Superior temporal gyrus (tissue), 1 donor: ENCODE measurements at regions not wholly inside any gene's neighbourhood (a gene's known extent, or its start where the extent isn't known, plus 50 kb on each side); places are given as distances from the start of the nearest gene placed in this dataset.

Experiments used
- DNase-seq: peaks from one replicate; pipeline ENCODE4 v3.0.0-alpha.2; 2016; ENCODE audit errors: extremely low spot score

DNA sequence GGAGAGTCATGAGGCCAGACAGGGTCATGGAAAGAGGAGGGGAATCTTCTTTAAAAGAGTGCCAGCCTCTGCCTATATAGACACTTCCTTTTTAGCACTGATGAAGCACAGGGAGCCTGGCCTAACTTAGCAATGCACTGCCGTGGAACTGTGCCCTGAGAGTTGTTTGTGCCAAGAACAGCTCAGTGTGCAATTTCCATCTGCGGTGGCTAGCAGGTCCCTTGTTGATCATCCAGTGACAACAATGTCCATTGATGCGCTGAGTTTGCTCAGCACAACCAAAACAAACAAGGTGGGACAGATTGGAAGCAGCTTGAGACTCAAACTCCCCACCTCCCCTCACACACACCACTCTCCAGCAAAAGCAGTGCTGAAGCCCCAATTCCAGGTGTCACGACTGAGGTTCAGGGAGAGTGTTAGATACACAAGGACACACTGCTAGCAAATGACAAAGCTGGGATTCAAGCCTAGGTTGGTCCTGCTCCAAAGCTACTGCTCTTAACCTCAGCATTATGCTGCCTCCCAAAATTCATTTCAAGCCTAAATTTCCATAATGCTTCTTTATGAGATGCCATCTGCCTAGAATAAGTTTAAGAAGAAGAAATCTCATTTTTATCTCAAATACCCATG lies 316.6 kb upstream of the UBE2E2 start:
- peak; percentile 35 for DNase-seq

DNA sequence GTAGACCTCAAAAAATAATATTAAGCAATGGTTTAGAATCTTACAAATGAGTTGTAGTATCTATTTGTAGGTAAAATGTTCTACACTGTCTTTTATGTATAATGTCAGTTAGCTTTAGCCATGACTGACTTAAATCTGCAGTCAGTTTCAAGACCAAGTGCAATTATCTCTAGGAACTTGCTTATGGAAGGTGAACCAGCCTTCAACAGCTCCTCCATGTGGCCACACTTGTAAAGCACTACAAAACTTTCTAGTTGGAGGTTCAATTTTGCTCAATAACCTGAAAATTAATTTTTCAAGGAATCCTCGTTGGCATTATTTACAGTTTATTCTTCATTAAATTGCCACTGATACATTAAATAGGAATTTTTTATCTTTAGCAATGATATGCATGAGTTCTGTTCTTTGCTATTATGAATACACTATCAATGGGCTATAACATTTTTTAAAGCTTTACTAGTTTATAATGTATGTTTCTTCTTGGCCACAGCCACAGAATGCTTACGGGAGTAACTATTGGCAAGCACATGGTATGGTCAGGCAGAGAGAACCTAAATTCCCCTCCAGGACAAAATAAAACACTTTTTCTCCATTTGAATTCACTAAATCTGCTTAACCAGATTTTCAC lies 315.3 kb upstream of the UBE2E2 start:
- DNase-seq, result peak; percentile 60

DNA sequence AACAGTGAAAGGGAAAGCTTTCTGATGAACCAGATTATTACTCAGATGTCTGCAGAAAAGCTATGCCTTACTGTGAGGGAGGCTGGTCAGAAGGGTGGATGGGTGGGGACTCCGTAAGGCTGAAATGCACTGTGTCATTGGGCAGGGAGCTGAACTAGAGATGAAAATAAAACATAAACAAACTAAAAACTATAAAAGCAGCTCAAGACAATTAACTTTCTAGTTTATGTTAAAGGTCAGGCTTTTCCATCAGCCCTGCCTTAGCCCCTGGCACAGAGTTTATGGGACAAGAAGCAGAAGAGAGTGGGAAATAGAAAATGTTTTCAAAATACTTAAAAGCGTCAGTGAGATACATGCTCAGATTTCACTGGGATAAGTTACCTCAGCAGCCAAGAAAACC lies 310.0 kb upstream of the UBE2E2 start:
- no peak for DNase-seq

DNA sequence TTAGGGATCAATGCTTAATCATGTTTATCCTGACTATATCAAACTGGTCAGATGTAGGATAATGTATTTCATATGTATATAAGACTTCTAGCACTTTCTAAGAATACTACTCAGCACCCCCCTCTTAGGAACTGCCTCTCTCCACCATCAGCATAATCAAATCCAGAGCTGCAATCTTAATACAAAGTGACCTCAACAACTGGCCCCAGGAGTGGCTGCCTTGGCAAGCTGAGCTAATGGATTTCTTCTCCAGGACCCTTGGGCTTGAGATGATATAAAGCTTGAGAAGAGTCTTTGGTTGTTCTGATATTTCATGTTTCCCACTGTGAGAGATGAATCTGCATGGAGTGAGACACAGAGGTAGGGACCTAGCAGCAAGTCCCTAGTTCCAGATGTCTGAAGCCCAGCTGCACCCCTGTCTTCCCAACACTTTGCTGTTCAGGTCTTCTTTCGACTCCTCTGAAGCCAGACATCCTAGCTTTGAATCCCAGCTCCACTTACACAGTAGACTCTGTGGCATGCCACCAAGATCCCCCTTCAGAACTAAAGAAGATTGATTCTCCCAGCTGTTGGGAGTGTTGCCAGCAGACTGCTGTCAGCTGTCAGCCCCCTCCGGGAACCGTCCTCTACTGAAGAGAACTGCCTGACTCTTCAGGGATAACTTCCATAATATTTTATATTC lies 309.3 kb upstream of the UBE2E2 start:
- DNase-seq, result no peak

DNA sequence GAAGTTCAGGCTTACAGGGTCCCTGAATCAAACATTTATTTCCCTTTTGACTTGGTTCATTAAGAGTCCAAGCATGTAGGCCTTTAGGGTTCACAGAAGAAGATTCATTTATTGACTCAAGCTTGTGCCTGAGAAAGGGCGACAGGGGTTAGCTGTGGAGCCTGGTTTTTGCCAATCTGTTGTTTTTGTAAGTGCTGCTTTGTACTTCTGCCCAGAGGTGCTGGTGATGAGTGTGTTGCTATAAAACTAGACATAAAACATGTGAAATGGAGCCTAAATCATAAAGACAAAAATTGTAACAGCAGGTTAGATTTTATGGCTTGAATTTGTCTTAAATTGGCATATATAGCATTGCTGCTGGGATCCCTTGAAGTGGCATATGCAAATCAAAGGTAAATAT lies 308.3 kb upstream of the UBE2E2 start:
- no peak for DNase-seq

DNA sequence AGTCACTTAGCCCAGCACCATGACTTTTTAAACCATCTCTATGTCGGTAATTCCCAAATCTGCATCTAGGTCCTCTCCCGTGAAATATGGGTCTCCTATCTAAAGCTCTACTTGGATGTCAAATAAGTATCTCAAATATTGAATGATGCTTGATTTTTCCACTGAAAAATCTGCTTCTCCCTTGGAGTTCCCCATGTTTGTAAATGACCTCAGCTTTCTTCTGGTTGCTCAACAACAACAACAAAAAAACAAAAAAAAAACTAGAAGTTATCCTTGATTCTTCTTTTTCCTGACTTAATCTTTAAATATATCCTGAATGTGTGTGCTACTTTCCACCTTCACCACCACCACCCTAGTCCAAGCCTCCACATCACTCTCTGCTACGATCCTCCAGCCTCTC lies 307.5 kb upstream of the UBE2E2 start:
- DNase-seq, result no peak

DNA sequence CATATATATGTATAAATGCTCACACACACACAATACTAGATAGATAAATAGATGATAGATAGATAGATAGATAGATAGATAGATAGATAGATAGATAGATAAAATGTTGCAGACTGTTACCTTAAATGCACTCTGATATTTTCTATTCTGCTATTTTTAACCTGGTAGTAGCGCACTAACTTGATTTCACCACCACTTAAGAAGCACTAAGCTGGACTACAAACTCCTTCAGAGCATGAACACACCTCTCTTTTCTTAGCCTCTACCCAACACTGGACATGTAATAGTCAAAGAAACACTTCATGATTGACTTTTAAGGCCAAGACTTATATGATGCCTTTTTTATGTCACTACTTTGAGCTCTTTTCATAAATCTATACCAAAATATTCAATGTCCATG lies 304.6 kb upstream of the UBE2E2 start:
- no peak for DNase-seq

DNA sequence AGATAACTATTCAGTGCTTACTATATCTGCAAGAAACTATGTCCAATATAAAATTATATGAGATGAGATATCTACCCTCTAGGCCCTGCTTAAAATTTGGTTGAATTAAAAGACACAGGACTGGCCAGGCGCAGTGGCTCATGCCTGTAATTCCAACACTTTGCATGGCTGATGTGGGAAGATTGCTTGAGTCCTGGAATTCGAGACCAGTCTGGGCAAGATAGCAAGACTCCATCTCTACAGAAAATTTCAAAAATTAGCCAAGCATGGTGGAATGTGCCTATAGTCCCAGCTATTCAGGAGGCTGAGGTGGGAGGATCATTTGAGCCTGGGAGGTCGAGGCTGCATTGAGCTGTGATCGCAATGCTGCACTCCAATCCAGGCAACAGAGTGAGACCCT lies 303.7 kb upstream of the UBE2E2 start:
- DNase-seq, result no peak

DNA sequence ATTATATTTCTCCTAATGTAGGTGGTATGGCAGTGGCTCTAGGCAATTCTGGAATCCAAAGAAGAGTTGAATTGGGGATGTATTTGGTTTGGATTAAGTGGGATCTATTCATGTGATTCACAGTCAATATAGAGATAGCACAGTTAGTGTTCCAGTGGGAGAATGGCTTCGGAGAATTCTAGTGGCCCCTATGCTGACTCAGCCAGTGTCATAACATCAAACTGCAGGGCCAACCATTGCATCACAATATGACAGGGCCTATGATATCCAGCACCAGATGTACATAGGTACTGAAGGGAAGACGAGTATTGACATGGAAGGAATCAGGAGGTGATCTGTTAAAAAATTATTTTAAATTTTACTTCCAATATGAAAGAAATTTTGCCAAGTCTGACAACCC lies 302.8 kb upstream of the UBE2E2 start:
- DNase-seq, result no peak

DNA sequence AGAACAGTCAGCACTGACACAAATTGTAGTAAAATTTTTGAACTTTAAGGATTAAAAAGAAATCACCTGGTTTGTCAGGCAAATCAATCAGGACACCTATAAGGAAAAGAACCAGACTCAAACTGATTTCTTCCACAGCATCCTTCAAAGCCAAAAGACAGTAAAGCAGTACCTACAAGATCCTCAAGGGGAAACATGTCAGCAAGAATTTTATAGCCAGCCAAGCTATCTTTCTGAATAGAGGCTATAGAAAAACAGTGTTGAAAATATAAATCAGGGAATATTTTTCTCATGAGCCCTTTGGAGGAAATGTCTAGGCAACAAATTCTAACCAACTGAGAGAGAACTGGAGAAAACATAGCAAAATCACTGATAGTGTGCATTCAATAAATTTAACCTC lies 301.4 kb upstream of the UBE2E2 start:
- no peak for DNase-seq

DNA sequence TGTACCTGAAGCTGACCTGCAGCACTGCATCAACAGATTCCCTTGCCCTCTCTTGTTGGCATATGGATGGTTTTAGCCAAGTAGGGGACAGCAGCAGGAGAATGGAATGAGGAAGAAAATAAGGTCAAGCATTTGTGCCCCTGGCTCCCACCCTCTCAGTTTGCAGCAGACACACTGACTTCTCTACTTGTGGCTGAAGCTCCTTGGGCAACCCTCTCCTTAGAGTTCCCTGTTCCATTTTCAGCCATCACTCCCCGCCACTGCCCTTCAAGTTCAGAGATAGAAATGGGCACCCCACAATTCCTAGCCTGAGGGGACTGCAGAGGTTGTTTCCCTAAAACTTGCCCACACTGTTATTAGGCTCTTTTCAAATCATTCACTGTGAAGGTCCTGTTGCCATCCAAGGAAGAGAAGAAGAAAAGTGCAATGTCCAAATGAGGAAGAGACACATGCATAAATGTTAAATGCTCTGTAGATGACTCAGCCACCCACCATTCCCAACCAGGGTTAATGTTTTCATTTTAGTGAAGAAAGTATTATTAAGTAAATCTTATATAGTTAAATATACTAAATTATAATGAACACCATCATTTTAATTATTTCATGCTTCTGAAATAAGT lies 295.9 kb upstream of the UBE2E2 start:
- no peak for DNase-seq

DNA sequence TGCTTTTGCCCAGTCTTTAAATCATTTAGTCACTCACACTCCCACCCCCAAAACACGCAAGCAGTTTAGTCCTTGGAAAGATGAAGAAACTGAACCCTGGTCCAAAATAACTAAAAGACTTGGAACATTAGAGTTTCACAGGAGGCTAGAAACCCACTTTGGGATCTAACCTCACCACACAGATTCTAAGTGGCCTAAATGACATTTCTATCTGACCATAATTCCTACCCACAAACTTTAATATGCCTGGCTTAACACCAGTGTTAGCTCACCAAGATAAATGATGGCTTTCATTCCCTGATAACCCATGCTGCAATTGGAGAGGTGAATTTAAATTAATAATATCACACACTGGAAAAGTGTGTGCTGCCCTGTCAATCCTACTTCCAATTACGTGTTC lies 295.3 kb upstream of the UBE2E2 start:
- DNase-seq, result no peak

DNA sequence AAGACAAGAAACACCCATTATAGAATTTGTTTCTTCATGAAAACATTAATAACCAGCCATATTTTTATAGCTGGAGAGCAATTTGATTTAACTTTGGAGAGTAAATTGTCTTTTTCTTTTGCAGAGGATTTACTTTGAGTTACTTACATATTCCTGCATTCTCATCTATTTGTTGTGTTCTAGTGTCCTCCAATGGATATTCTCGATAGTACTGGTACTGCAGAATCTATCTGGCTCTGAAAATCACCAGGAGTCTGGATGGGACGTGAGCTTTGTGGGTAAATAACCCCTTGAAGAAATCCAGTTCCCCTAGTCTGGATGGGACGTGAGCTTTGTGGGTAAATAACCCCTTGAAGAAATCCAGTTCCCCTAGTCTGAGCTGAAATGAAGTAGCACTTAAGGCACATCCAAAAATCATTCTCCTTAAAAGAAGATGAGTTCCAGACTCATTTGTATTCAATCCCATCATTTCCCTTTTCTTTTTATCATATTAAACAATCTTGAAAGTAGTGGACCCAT lies 294.1 kb upstream of the UBE2E2 start:
- no peak for DNase-seq

DNA sequence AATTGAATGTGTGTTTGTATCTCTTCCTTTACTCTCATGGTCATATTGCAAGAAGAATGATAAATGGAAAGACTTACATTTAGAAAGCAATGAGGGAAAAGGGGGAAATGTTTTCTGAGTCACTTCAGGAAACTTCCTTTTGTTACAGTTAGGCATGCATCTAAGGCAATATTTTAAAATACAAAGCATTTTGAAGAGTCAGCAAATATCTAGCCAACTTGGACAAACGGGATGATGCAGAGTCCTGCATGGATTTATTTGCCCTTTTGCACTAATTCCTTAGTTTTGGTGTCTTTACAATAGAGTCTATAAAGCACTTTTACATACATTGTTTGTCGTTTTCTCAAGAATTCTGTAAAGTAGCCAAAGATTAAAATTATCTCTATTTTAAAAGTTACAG lies 286.2 kb upstream of the UBE2E2 start:
- no peak for DNase-seq

DNA sequence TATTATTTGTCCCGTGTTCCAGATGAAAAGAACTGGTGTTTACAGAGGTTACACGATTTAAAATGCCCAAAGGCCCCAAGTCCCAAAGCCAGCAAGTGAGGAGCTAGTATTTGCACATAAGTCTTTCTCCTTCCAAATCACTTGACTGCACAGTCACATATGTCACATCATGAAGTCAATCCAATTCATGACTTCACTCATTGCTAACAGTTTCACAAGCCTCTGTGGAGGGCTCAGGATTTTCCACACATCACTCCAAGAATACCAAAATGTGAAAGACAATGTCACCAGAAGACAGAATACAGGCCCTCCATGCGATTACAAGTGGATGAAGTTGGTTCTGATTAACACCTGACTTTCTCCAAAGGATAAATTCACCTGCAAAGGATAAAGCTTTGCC lies 283.1 kb upstream of the UBE2E2 start:
- DNase-seq, result no peak

DNA sequence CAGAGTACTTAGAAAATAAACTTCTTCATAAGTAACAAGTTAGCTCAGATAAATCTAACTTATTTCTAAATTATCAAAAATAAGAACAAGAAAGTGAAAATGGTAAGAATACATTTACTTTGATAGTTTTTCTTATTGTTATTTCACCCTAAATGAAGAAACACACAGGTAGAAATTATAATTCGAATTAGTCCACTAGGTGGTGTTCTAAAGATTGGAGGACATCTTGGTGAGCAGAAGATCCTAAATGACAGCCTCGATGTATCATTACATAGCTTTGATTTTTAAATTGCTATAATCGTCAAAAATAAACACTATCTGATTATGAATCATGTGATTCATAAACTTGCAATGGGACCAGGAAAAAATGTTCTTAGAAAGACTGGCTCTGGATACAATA lies 280.8 kb upstream of the UBE2E2 start:
- DNase-seq, result peak; percentile 19

DNA sequence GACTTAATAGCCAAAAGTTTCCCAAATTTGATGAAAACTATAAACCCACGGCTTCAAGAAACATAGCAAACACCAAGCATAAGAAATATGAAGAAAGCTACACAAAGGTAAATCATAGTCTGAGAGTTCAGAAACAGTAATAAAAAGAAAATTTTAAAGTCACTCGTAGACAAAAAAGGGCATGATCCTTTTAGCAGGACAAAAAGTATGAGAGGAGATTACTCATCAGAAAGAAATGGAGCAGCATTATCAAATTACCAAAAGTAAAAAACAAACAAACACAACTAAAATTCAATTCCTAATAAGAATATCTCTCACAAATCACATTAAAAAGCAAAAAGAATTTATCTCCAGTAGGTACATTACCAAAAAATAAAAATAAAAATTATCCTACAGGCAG lies 279.4 kb upstream of the UBE2E2 start:
- DNase-seq, result no peak

DNA sequence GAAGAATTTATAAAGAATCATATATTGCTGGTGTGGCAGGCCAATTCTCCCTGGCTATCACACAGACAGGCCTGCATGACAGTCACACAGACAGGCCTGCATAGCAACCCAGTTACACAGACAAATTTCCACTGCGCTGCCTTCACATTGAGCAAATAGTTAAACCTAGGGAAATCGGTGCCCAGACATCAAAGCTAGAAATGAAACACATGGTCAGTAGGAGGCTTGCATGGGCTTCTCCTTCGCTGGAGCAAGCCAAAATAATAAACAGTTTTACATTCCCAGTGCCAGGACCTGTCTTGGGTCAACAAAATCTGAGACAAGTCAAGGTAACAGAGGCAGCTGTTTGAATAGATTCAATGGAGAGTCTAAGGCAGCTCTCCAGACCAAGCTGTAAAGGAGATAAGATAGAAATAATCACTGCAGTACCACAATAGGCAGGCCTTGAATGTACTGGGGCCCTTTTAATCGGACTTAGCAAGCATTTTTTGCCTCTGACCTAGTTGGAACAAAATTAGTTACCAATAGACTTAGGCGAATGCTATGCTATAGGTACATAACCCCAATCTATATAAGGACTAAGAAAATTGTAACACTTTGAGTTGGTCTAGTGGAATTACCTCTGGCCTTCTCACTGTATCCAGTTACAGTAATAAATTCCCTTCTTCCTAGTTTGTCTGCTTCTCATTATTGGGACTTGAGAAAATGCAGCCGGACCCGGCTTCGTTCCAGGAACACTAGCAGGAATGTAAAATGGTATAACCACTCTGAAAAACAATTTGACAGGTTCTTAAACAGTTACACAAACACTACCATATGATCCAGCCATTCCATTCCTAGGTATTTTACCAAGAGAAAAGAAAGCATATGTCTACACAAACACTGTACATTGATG lies 274.7 kb upstream of the UBE2E2 start:
- DNase-seq, result no peak

DNA sequence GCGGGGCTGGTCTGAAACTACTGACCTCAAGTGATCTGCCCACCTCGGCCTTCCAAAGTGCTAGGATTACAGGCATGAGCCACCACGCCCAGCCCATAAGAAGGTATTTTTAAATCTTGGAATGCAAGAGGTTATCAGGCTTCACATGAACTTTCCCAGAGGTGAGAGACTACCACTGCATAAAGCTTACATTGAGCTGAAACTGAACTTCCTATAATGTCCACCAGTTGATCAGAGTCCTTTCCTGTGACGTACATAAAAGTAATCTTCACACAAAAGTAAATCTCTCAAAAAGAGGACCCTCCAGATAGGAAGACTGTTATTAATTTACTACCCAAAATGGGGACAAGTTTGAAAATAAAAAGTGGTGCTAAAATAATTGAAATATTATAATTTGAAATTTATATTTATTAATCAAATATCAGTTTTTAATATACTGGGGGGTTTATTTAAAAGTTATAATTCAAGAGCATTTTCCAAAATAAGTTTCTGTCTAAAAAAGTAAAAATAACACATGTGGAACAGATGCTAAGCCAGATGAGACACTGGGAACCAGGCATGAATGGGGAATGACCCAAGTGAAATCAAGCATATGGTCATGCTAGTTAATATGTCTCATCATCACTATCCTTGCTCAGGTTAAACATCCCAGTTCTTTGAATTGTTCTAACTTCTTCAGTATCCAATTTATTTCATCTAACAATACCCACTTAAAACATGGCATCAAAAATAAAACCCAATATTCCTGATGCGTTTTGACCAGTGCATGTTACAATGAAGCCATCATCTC lies 269.9 kb upstream of the UBE2E2 start:
- no peak for DNase-seq

DNA sequence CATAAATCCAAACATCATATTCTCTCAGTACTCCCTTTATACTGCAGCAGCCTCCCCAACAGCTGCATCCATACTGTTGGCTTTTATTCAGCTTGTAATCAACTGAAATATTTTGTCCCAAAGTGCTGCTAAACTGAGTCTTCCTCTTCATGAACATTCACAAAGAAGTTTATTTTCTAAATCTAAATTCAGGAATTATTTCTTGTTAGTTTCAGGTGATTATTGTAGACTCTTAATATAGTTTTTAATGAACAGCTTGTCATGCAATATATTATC lies 269.3 kb upstream of the UBE2E2 start:
- DNase-seq, result no peak

DNA sequence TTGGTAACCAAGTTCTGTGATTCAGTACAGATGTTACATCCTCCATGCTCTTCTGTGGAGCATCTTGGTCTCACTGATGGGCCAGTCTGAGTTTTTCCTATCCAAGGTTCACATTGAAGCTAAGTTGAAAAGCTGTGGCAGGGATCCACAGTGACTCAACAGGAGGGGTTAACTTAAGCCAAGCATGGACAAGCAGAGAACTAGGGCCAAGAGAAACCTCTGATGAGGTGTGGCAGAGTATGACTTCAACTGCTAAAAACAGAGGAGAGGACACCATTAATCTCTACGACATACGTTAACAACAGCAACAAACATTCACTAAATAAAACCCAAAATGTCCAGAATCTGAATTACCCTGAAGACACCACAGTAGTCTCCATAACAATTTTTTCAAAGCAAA lies 268.1 kb upstream of the UBE2E2 start:
- no peak for DNase-seq
